ENCODE measurements at regions not wholly inside any gene's neighbourhood (a gene's known extent, or its start where the extent isn't known, plus 50 kb on each side); places are given as distances from the start of the nearest gene placed in this dataset.

DNA sequence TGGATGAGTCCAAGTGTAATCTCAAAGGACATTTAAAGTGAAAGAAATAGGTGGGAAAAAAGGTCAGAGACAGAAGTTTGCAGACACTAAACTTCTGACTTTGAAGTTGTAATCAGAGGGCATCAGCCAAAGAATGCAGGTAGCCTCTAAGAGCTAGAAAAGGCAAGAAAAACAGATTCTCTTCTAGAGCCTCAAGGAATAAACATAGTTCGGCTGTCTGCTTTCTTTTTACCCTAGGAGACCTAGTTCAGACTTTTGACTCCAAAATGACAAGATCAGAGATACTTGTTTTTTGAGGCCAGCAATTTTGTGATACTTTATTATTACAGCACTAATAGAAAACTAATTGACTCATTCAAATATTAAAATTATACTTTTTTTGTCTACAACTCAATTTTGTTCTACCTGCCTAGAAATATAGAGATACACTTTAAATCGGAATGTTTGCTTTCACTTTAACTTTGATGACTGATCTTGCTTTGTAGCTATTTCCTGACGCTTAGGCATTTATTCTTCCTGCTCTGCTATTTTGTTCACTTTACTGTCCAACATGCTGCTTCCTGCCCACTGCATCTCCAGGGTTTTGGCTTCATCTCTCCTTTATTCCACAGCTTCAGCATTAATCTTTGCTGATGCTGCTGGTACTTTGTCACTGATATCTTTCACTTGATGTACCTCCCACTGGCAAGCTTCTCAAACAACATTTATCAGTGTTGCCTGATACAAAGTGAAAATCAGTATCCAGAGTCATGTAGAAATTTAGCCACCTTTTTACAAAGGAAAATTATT, 272.5 kb downstream of the DSEL start:
- peak; percentile 13 for DNase-seq
- Histone ChIP-seq H3K9me3 (replicated peaks; ENCODE audit: control insufficient read depth, low read depth, low read length) (no peaks in the 10 kb centered on the region), H3K27ac (ENCODE audit: low read length) (no peak overlapping the region), H3K4me3 (ENCODE audit: low read length) (no peak overlapping the region), H3K27me3 (ENCODE audit: control insufficient read depth, insufficient read depth, low read length) (no peaks in the 10 kb centered on the region), H3K36me3 (ENCODE audit: control insufficient read depth, insufficient read depth, low read length) (no peaks in the 10 kb centered on the region), H3K4me1 (ENCODE audit: control insufficient read depth, insufficient read depth, low read length) (no peaks in the 10 kb centered on the region)
- WGBS (ENCODE audit: insufficient coverage): no CpG with 5 or more reads among the region's 3 CpGs

DNA sequence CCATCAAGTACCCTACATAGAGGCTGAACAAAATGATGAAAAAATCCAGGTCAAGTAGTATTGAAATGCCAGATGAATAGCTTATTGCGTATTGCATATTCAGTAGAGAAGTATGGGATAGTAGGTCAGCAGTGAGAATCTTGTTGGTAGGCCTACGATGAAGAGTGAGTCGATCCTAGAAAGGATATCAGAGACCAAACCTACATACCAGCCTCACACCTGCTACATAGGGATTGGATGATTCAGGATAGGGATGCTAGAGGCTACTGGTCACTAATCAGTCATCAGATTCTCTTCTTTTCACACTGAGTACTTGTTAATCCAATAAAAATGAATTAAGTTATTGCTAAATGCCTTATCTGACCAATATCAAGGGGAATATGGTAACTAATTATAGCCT, 274.5 kb downstream of the DSEL start:
- no CpG with 5 or more reads among the region's 3 CpGs for WGBS (ENCODE audit: insufficient coverage)
- H3K9me3 ChIP-seq (replicated peaks; ENCODE audit: control insufficient read depth, low read depth, low read length): no peaks in the 10 kb centered on the region
- no peak overlapping the region for H3K27ac ChIP-seq (ENCODE audit: low read length)
- H3K27me3 ChIP-seq (ENCODE audit: control insufficient read depth, insufficient read depth, low read length): no peaks in the 10 kb centered on the region
- H3K36me3 ChIP-seq (ENCODE audit: control insufficient read depth, insufficient read depth, low read length): no peaks in the 10 kb centered on the region
- H3K4me1 ChIP-seq (ENCODE audit: control insufficient read depth, insufficient read depth, low read length): no peaks in the 10 kb centered on the region
- no peak for DNase-seq
- no peak overlapping the region for H3K4me3 ChIP-seq (ENCODE audit: low read length)

DNA sequence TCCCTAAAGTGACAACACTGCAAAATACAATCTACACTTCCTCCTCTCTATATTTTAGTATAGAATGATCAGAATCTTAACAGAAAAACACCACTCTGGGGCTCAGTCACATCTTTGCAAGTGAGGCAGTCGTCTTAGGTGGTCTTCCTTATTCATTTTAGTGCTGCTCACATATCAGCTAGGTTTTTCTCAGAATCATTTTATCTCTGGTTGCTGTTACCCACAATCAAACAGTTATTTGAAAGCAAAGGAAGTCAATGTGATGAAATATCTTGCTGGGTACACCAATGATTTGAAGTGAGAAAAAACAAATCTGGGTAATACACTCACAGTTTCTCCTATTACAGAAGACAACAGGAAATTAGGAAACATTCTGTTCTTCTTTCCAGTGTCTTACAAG, 275.2 kb downstream of the DSEL start:
- DNase-seq: no peak
- no peaks in the 10 kb centered on the region for H3K4me1 ChIP-seq (ENCODE audit: control insufficient read depth, insufficient read depth, low read length)
- no peak overlapping the region for H3K27ac ChIP-seq (ENCODE audit: low read length)
- H3K36me3 ChIP-seq (ENCODE audit: control insufficient read depth, insufficient read depth, low read length): no peaks in the 10 kb centered on the region
- WGBS (ENCODE audit: insufficient coverage): no CpG with 5 or more reads among the region's 1 CpG
- no peak overlapping the region for H3K4me3 ChIP-seq (ENCODE audit: low read length)
- no peaks in the 10 kb centered on the region for H3K9me3 ChIP-seq (replicated peaks; ENCODE audit: control insufficient read depth, low read depth, low read length)
- no peaks in the 10 kb centered on the region for H3K27me3 ChIP-seq (ENCODE audit: control insufficient read depth, insufficient read depth, low read length)

DNA sequence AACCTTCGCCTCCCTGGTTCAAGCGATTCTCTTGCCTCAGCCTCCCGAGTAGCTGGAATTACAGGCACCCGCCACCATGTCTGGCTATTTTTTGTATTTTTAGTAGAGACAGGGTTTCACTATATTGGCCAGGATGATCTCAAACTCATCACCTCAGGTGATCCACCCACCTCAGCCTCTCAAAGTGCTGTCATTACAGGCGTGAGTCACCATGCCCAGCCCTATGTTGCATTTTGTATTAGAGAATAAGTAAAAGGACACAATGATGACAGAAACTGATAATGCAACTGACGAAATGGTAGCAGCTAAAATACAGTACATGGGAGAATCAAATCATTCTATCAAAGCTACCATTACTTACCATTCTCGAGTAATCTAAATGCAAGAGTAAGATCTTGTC, 276.7 kb downstream of the DSEL start:
- H3K4me3 ChIP-seq (ENCODE audit: low read length): no peak overlapping the region
- DNase-seq: no peak
- WGBS (ENCODE audit: insufficient coverage): no CpG with 5 or more reads among the region's 7 CpGs
- H3K9me3 ChIP-seq (replicated peaks; ENCODE audit: control insufficient read depth, low read depth, low read length): no peaks in the 10 kb centered on the region
- no peaks in the 10 kb centered on the region for H3K4me1 ChIP-seq (ENCODE audit: control insufficient read depth, insufficient read depth, low read length)
- no peak overlapping the region for H3K27ac ChIP-seq (ENCODE audit: low read length)
- no peaks in the 10 kb centered on the region for H3K27me3 ChIP-seq (ENCODE audit: control insufficient read depth, insufficient read depth, low read length)
- no peaks in the 10 kb centered on the region for H3K36me3 ChIP-seq (ENCODE audit: control insufficient read depth, insufficient read depth, low read length)

DNA sequence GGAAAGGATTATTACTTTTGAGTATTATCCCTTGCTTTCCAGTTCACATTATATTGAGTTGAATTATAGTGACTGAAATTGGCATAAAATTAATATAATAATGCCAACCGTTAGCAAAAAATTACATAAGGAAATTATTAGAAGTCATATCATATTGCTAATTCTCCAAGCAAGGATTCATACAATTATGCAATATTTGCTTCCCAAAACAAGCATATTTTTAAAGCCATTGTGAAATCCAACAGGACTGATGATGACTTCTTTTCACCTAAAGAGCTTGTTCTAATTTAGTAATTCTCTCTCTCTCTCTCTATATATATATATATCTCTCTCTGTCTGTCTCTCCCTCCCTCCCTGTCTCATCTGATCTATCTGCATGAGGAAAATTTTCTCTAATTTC, 283.5 kb downstream of the DSEL start:
- no peak overlapping the region for H3K4me3 ChIP-seq (ENCODE audit: low read length)
- no peak overlapping the region for H3K27ac ChIP-seq (ENCODE audit: low read length)
- no peaks in the 10 kb centered on the region for H3K9me3 ChIP-seq (replicated peaks; ENCODE audit: control insufficient read depth, low read depth, low read length)
- no peaks in the 10 kb centered on the region for H3K36me3 ChIP-seq (ENCODE audit: control insufficient read depth, insufficient read depth, low read length)
- no peaks in the 10 kb centered on the region for H3K4me1 ChIP-seq (ENCODE audit: control insufficient read depth, insufficient read depth, low read length)
- DNase-seq: peak; percentile 23
- no CpG with 5 or more reads among the region's 1 CpG for WGBS (ENCODE audit: insufficient coverage)
- no peaks in the 10 kb centered on the region for H3K27me3 ChIP-seq (ENCODE audit: control insufficient read depth, insufficient read depth, low read length)

DNA sequence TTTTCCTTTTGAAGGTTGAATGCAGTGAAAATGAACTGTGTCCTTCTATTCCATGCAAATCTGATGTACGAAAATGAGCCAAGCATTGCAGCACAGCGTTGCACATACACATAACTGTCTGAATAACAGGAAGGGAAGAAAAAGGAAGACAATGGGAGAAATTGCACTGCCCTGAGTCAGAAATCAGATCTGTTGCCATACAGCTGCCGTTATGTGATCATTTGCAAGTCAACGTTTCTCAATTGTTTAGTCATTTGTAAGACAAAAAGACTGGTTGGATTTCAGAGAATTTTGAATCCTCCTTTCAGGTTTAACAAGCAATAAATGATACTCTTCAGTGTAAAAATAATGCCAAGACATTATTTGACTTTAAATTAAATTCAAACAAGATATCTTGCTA, 284.1 kb downstream of the DSEL start:
- 71% methylated on average over 2 of the region's 4 CpGs for WGBS (ENCODE audit: insufficient coverage)
- H3K27ac ChIP-seq (ENCODE audit: low read length): no peak overlapping the region
- no peak overlapping the region for H3K4me3 ChIP-seq (ENCODE audit: low read length)
- peak; percentile 27 for DNase-seq
- no peaks in the 10 kb centered on the region for H3K36me3 ChIP-seq (ENCODE audit: control insufficient read depth, insufficient read depth, low read length)
- no peaks in the 10 kb centered on the region for H3K9me3 ChIP-seq (replicated peaks; ENCODE audit: control insufficient read depth, low read depth, low read length)
- no peaks in the 10 kb centered on the region for H3K27me3 ChIP-seq (ENCODE audit: control insufficient read depth, insufficient read depth, low read length)
- H3K4me1 ChIP-seq (ENCODE audit: control insufficient read depth, insufficient read depth, low read length): no peaks in the 10 kb centered on the region

DNA sequence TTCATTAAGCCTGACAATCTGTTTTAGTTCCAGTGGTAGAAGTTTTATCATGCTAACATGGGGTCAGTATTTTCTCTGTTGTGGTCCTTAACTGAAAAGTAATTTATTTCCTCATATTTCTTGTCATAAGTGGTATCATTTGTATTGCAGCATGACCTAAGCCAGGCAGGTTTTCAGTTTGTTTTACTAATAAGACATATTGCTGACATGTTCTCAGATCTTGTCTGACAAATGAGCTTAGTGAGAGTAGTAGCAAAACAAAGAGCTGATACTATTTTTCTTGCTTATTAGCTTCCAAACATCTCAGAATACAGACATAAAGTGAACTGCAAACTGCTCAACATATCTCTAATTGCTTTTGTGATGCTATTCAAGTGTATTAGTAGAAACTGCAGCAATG, 293.6 kb downstream of the DSEL start:
- no peak for DNase-seq
- H3K36me3 ChIP-seq (ENCODE audit: control insufficient read depth, insufficient read depth, low read length): no peaks in the 10 kb centered on the region
- no peaks in the 10 kb centered on the region for H3K27me3 ChIP-seq (ENCODE audit: control insufficient read depth, insufficient read depth, low read length)
- no peak overlapping the region for H3K27ac ChIP-seq (ENCODE audit: low read length)
- H3K4me1 ChIP-seq (ENCODE audit: control insufficient read depth, insufficient read depth, low read length): no peaks in the 10 kb centered on the region
- no peaks in the 10 kb centered on the region for H3K9me3 ChIP-seq (replicated peaks; ENCODE audit: control insufficient read depth, low read depth, low read length)
- no peak overlapping the region for H3K4me3 ChIP-seq (ENCODE audit: low read length)

DNA sequence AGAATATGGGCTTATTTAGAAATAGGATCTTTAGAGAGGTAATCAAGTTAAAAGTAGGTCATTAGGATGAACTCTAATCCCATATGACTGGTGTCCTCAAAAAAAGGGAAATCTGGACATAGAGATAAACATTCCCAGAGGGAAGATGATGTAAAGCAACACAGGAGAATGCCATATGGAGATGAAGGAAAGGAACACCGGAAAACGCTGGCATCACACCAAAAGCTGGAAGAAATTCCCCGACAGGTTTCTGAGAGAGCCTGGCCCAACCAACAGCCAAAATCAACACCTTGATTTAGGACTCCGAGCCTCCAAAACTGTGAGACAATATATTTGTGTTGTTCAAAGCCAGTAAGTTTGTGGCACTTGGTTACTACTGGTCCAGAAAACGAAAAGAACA, 296.7 kb downstream of the DSEL start:
- 83% methylated on average over 1 of the region's 5 CpGs for WGBS (ENCODE audit: insufficient coverage)
- DNase-seq: no peak
- no peaks in the 10 kb centered on the region for H3K27me3 ChIP-seq (ENCODE audit: control insufficient read depth, insufficient read depth, low read length)
- no peak overlapping the region for H3K27ac ChIP-seq (ENCODE audit: low read length)
- H3K4me1 ChIP-seq (ENCODE audit: control insufficient read depth, insufficient read depth, low read length): no peaks in the 10 kb centered on the region
- no peaks in the 10 kb centered on the region for H3K36me3 ChIP-seq (ENCODE audit: control insufficient read depth, insufficient read depth, low read length)
- H3K9me3 ChIP-seq (replicated peaks; ENCODE audit: control insufficient read depth, low read depth, low read length): no peaks in the 10 kb centered on the region
- no peak overlapping the region for H3K4me3 ChIP-seq (ENCODE audit: low read length)

DNA sequence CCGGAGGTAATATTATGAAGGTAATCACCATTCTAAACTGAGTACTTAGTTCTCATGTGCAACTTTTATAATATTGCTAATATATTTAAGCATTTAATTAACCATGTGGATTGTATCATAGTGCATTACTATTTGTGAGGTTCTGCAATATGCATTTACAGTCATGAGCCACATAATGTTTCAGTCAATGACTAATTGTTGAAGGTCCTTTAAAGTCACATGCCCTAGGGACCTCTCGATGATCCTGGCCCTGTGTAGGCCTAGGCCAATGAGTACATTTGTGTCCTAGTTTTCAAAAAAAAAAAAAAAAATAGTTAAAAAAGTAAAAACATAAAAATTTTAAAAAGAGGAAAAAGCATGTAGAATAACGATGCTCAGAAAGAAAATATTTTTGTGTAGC, 298.0 kb downstream of the DSEL start:
- Histone ChIP-seq H3K27ac (ENCODE audit: low read length) (no peak overlapping the region), H3K9me3 (replicated peaks; ENCODE audit: control insufficient read depth, low read depth, low read length) (no peaks in the 10 kb centered on the region), H3K36me3 (ENCODE audit: control insufficient read depth, insufficient read depth, low read length) (no peaks in the 10 kb centered on the region), H3K4me3 (ENCODE audit: low read length) (no peak overlapping the region), H3K27me3 (ENCODE audit: control insufficient read depth, insufficient read depth, low read length) (no peaks in the 10 kb centered on the region), H3K4me1 (ENCODE audit: control insufficient read depth, insufficient read depth, low read length) (no peaks in the 10 kb centered on the region)
- no peak for DNase-seq
- no CpG with 5 or more reads among the region's 3 CpGs for WGBS (ENCODE audit: insufficient coverage)

DNA sequence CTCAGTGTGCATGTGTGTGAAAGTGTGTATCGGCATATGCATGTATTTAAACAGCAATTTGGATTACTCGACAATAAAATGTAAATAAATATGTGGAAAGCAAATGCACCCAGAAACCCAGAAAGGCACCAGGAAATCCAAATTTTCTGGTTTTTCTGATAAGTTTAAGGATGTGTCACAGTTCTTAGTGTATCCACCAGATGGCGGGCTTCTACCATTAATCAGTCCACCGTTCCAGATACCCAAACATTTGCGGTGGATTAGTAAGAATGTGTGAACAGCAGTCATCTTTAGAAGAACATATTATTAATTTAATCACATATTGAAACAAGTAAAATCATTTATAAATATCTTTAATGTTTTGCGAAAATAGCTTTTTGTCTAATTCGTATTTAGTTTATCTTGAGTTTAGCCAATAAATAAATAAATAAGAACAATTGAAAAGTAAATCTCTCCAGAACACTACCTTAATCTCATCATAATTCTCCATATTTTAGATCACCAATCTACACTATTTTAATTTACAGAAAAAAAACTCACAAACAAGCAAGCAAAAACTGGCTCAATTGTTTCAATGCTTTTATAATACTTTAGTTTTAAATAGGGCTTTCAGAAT, 298.9 kb downstream of the DSEL start:
- no peaks in the 10 kb centered on the region for H3K27me3 ChIP-seq (ENCODE audit: control insufficient read depth, insufficient read depth, low read length)
- WGBS (ENCODE audit: insufficient coverage): no CpG with 5 or more reads among the region's 7 CpGs
- no peaks in the 10 kb centered on the region for H3K4me1 ChIP-seq (ENCODE audit: control insufficient read depth, insufficient read depth, low read length)
- H3K27ac ChIP-seq (ENCODE audit: low read length): no peak overlapping the region
- no peak overlapping the region for H3K4me3 ChIP-seq (ENCODE audit: low read length)
- DNase-seq: peak; percentile 75
- H3K36me3 ChIP-seq (ENCODE audit: control insufficient read depth, insufficient read depth, low read length): no peaks in the 10 kb centered on the region
- no peaks in the 10 kb centered on the region for H3K9me3 ChIP-seq (replicated peaks; ENCODE audit: control insufficient read depth, low read depth, low read length)
